ENCODE measurements at regions not wholly inside any gene's neighbourhood (a gene's known extent, or its start where the extent isn't known, plus 50 kb on each side); places are given as distances from the start of the nearest gene placed in this dataset.

- no peak for TF ChIP-seq POLR2A (IDR thresholded peaks at IDR 0.05)
- TF ChIP-seq CTCF (IDR thresholded peaks at IDR 0.05), result no peak
- no peak for TF ChIP-seq EP300 (IDR thresholded peaks at IDR 0.05)
Observed at GRCh38 chr12:47004634-47005033, 74.8 kb upstream of the PCED1B start.

Data from stomach (tissue), 4 donors.